ENCODE measurements at regions not wholly inside any gene's neighbourhood (a gene's known extent, or its start where the extent isn't known, plus 50 kb on each side); places are given as distances from the start of the nearest gene placed in this dataset.

- Histone ChIP-seq H3K9ac (ENCODE audit: low read length) (no peak overlapping the region), H3K4me2 (ENCODE audit: low read length) (no peak overlapping the region), H3K36me3 (ENCODE audit: insufficient read depth, low read length) (no peaks in the 10 kb centered on the region), H3K27me3 (ENCODE audit: insufficient read depth, low read depth, low read length) (no peaks in the 10 kb centered on the region), H4K20me1 (ENCODE audit: insufficient read depth) (no peaks in the 10 kb centered on the region), H2AFZ (ENCODE audit: low read depth, low read length) (no peak overlapping the region), H3K79me2 (replicated peaks; ENCODE audit: insufficient read depth, low read length) (no peaks in the 10 kb centered on the region), H3F3A (ENCODE audit: insufficient read depth, low read length, poor library complexity, severe bottlenecking) (no peaks in the 10 kb centered on the region), H3K9me3 (ENCODE audit: low read length) (no peaks in the 10 kb centered on the region), H3K27ac (ENCODE audit: low read length) (no peak overlapping the region), H3K9me2 (ENCODE audit: insufficient read depth, low read length) (no peaks in the 10 kb centered on the region), H3K4me3 (ENCODE audit: low read length) (no peak overlapping the region)
- TF ChIP-seq MXI1 (conservative IDR thresholded peaks at IDR 0.05; ENCODE audit: poor library complexity, severe bottlenecking) (no peak), REST (IDR thresholded peaks at IDR 0.05; ENCODE audit: borderline replicate concordance) (no peak), POLR2AphosphoS5 (IDR thresholded peaks at IDR 0.05) (no peak), RAD21 (conservative IDR thresholded peaks at IDR 0.05) (no peak), EZH2 (IDR thresholded peaks at IDR 0.05; ENCODE audit: borderline replicate concordance, insufficient read depth, low read length, poor library complexity, severe bottlenecking) (no peak), TAF1 (IDR thresholded peaks at IDR 0.05; ENCODE audit: low read depth) (no peak), SMC3 (conservative IDR thresholded peaks at IDR 0.05; ENCODE audit: poor library complexity) (no peak), EP300 (conservative IDR thresholded peaks at IDR 0.05; ENCODE audit: poor library complexity, severe bottlenecking) (no peak)
- TF ChIP-seq, protein P1, sequence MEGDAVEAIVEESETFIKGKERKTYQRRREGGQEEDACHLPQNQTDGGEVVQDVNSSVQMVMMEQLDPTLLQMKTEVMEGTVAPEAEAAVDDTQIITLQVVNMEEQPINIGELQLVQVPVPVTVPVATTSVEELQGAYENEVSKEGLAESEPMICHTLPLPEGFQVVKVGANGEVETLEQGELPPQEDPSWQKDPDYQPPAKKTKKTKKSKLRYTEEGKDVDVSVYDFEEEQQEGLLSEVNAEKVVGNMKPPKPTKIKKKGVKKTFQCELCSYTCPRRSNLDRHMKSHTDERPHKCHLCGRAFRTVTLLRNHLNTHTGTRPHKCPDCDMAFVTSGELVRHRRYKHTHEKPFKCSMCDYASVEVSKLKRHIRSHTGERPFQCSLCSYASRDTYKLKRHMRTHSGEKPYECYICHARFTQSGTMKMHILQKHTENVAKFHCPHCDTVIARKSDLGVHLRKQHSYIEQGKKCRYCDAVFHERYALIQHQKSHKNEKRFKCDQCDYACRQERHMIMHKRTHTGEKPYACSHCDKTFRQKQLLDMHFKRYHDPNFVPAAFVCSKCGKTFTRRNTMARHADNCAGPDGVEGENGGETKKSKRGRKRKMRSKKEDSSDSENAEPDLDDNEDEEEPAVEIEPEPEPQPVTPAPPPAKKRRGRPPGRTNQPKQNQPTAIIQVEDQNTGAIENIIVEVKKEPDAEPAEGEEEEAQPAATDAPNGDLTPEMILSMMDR (IDR thresholded peaks at IDR 0.05; ENCODE audit: poor library complexity, severe bottlenecking) = no peak
Observed at GRCh38 chr14:26811756-26812305, 214.0 kb upstream of the NOVA1 start.

DNA sequence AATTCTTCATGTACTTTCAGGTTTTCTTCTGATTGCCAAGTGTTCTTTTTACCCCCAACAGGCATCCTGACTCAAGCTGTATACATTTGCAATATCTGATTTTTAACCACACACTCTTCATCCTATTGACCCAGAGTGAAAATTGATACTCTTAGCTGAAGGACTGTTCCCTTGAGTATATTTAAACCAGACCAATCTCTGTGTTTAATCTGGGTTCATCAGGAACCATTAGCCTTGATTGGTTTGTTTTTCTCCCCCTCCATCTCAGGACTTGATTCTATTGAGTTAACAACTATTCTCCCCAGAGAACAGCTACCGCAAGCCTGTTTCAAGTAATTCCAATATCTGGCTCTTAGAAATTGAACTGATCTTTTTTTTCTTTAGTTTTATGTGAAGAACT is 222.3 kb upstream of the NOVA1 start:
- Histone ChIP-seq H2AFZ (ENCODE audit: low read depth, low read length) (no peak overlapping the region), H3K79me2 (replicated peaks; ENCODE audit: insufficient read depth, low read length) (no peaks in the 10 kb centered on the region), H3K4me2 (ENCODE audit: low read length) (no peak overlapping the region), H3K9me2 (ENCODE audit: insufficient read depth, low read length) (no peaks in the 10 kb centered on the region), H3K9ac (ENCODE audit: low read length) (no peak overlapping the region), H3K4me3 (ENCODE audit: low read length) (no peak overlapping the region), H3F3A (ENCODE audit: insufficient read depth, low read length, poor library complexity, severe bottlenecking) (no peaks in the 10 kb centered on the region), H4K20me1 (ENCODE audit: insufficient read depth) (no peaks in the 10 kb centered on the region), H3K27ac (ENCODE audit: low read length) (no peak overlapping the region), H3K9me3 (ENCODE audit: low read length) (no peaks in the 10 kb centered on the region), H3K27me3 (ENCODE audit: insufficient read depth, low read depth, low read length) (no peaks in the 10 kb centered on the region), H3K36me3 (ENCODE audit: insufficient read depth, low read length) (no peaks in the 10 kb centered on the region)
- TF ChIP-seq, protein P1 (IDR thresholded peaks at IDR 0.05; ENCODE audit: poor library complexity, severe bottlenecking) = no peak
- no peak for TF ChIP-seq RAD21 (conservative IDR thresholded peaks at IDR 0.05)
- no peak for TF ChIP-seq TAF1 (IDR thresholded peaks at IDR 0.05; ENCODE audit: low read depth)
- TF ChIP-seq POLR2AphosphoS5 (IDR thresholded peaks at IDR 0.05) = no peak
